Immature natural killer cell (primary cell): ENCODE measurements at regions not wholly inside any gene's neighbourhood (a gene's known extent, or its start where the extent isn't known, plus 50 kb on each side); places are given as distances from the start of the nearest gene placed in this dataset.
"Not testable (repeated sequence)": the region's sequence is repeated elsewhere in the genome, so short reads cannot be mapped to it uniquely, and the experiment has no call there.

Experiments used
- DNase-seq, 3 donors: peaks; one replicate each; pipeline ENCODE4 v3.0.0; 2022; ENCODE audit warnings: mixed read lengths in 1 of 3
- H3K27ac Mint-ChIP-seq, 6 donors: one replicate each; pipeline ENCODE4 v1.8.0; 2020; ENCODE audit warnings: mixed read lengths in 6 of 6, mild to moderate bottlenecking in 5 of 6, inconsistent platforms in 4 of 6, moderate library complexity in 3 of 6
- H3K27me3 Mint-ChIP-seq, 3 donors: one replicate each; pipeline ENCODE4 v1.8.0; 2020 to 2021; ENCODE audit warnings: low read depth in 3 of 3, mild to moderate bottlenecking in 3 of 3, mixed read lengths in 3 of 3, moderate library complexity in 3 of 3, inconsistent platforms in 1 of 3
- H3K36me3 Mint-ChIP-seq, 3 donors: one replicate each; pipeline ENCODE4 v1.8.0; 2020; ENCODE audit warnings: mixed read lengths in 3 of 3, inconsistent platforms in 2 of 3, mild to moderate bottlenecking in 2 of 3
- H3K4me1 Mint-ChIP-seq, 2 donors: one replicate each; pipeline ENCODE4 v1.8.0; 2020; ENCODE audit warnings: inconsistent platforms in 2 of 2, mild to moderate bottlenecking in 2 of 2, mixed read lengths in 2 of 2, moderate library complexity in 1 of 2
- H3K4me3 Mint-ChIP-seq, 5 donors: one replicate each; pipeline ENCODE4 v1.8.0; 2020; ENCODE audit warnings: mild to moderate bottlenecking in 5 of 5, mixed read lengths in 5 of 5, inconsistent platforms in 3 of 5, moderate library complexity in 3 of 5
- H3K9me3 Mint-ChIP-seq, 6 donors: one replicate each; pipeline ENCODE4 v1.8.0; 2020; ENCODE audit warnings: mild to moderate bottlenecking in 6 of 6, mixed read lengths in 6 of 6, inconsistent platforms in 4 of 6, moderate library complexity in 3 of 6

- not testable (repeated sequence) for H3K9me3 Mint-ChIP-seq, DNase-seq, H3K4me3 Mint-ChIP-seq, H3K27me3 Mint-ChIP-seq, H3K36me3 Mint-ChIP-seq, H3K4me1 Mint-ChIP-seq, H3K27ac Mint-ChIP-seq
These were observed 207.9 kb downstream of the RAB11FIP2 start for GRCh38 chr10:117838500-117839498.

DNA sequence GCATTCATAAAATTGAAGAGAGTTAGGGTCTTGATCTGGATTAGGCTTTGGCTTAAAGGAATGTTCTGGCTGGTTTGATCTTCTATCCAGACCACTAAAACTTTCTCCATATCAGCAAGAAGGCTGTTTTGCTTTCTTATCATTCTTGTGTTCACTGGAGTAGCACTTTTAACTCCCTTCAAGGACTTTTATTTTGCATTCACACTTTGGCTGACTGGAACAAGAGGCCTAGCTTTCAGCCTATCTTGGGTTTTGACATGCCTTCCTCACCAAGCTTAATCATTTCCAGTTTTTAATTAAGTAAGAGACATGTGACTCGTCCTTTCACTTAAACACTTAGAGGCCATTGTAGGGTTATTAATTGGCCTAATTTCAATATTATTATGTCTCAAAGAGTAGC, 190.3 kb downstream of the RAB11FIP2 start:
- not testable (repeated sequence) for H3K9me3 Mint-ChIP-seq, H3K4me1 Mint-ChIP-seq, DNase-seq, H3K36me3 Mint-ChIP-seq, H3K4me3 Mint-ChIP-seq, H3K27me3 Mint-ChIP-seq, H3K27ac Mint-ChIP-seq

- no peaks in the 10 kb centered on the region for H3K4me1 Mint-ChIP-seq
- no peak overlapping the region for H3K27ac Mint-ChIP-seq
- H3K4me3 Mint-ChIP-seq = no peak overlapping the region
- DNase-seq = no peak
- peaks cover 2 to 3% (median 2%) of the 10 kb centered on the region in 3 donors for H3K27me3 Mint-ChIP-seq
- peaks cover 0 to 2% (median 0%) of the 10 kb centered on the region in 6 donors for H3K9me3 Mint-ChIP-seq
- H3K36me3 Mint-ChIP-seq = no peaks in the 10 kb centered on the region
These were observed 186.6 kb downstream of the RAB11FIP2 start for GRCh38 chr10:117860135-117860534.

DNA sequence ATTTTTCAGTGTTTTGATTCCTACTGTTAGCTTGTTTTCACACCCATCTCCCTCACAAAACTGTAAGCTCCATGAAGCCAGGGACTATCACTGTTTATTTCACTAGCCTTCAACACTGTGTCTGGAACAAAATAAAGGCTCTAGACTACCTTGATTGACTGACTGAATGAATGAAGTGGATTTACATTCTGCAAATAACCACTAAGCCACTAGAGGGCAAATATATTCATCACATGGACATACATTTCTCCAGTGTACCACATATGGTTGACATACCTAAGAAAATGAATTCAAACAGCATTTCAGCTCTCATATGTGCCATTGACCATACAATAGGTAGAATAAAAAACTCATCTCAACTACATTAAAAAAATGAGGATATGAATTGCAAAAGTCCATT, 185.9 kb downstream of the RAB11FIP2 start:
- no peak for DNase-seq
- Mint-ChIP-seq H3K27ac (no peak overlapping the region), H3K4me1 (no peaks in the 10 kb centered on the region), H3K36me3 (no peaks in the 10 kb centered on the region), H3K27me3 (peaks cover 2 to 6% (median 2%) of the 10 kb centered on the region in 3 donors), H3K9me3 (peaks cover 0 to 2% (median 0%) of the 10 kb centered on the region in 6 donors), H3K4me3 (no peak overlapping the region)

GRCh38 chr10:117861329-117861728, 185.4 kb downstream of the RAB11FIP2 start:
- no peak overlapping the region for H3K27ac Mint-ChIP-seq
- peaks cover 0 to 2% (median 0%) of the 10 kb centered on the region in 6 donors for H3K9me3 Mint-ChIP-seq
- no peak for DNase-seq
- peaks cover 2 to 6% (median 2%) of the 10 kb centered on the region in 3 donors for H3K27me3 Mint-ChIP-seq
- no peaks in the 10 kb centered on the region for H3K36me3 Mint-ChIP-seq
- H3K4me3 Mint-ChIP-seq = no peak overlapping the region
- no peaks in the 10 kb centered on the region for H3K4me1 Mint-ChIP-seq

- no peak for DNase-seq
- Mint-ChIP-seq H3K9me3 (no peaks in the 10 kb centered on the region), H3K4me1 (no peaks in the 10 kb centered on the region), H3K36me3 (no peaks in the 10 kb centered on the region), H3K27ac (no peak overlapping the region), H3K4me3 (no peak overlapping the region), H3K27me3 (peaks cover 2 to 6% (median 2%) of the 10 kb centered on the region in 3 donors)
These were observed 183.0 kb downstream of the RAB11FIP2 start for GRCh38 chr10:117863771-117864170.

GRCh38 chr10:117865945-117866344, 180.8 kb downstream of the RAB11FIP2 start:
- peaks cover 2 to 4% (median 3%) of the 10 kb centered on the region in 3 donors for H3K27me3 Mint-ChIP-seq
- no peak overlapping the region for H3K4me3 Mint-ChIP-seq
- H3K4me1 Mint-ChIP-seq = no peaks in the 10 kb centered on the region
- no peaks in the 10 kb centered on the region for H3K36me3 Mint-ChIP-seq
- no peak overlapping the region for H3K27ac Mint-ChIP-seq
- no peaks in the 10 kb centered on the region for H3K9me3 Mint-ChIP-seq
- no peak for DNase-seq

GRCh38 chr10:117868151-117868550, 178.6 kb downstream of the RAB11FIP2 start:
- H3K4me1 Mint-ChIP-seq = no peaks in the 10 kb centered on the region
- H3K27ac Mint-ChIP-seq = no peak overlapping the region
- no peak overlapping the region for H3K4me3 Mint-ChIP-seq
- H3K36me3 Mint-ChIP-seq = no peaks in the 10 kb centered on the region
- no peak for DNase-seq
- no peaks in the 10 kb centered on the region for H3K9me3 Mint-ChIP-seq
- peaks cover 2 to 4% (median 3%) of the 10 kb centered on the region in 3 donors for H3K27me3 Mint-ChIP-seq

DNA sequence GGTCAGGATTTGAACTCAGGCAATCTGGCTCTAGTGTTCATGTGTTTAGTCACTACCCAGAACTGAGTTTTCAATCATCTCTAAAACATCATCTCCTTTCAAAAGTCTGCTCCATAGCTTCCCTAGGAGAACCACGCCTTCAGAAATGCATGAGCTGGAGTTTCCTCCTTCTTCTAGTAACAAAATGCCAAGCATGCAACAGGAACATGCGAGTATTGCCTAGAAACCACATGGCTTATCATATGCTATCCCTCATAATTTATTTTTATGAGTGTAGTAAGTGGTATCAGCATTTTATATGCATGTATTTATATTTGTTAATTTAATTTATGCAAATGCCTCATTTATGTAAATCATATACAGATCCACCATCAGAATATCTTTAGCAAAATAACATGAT, 170.9 kb downstream of the RAB11FIP2 start:
- no peaks in the 10 kb centered on the region for H3K36me3 Mint-ChIP-seq
- no peak overlapping the region for H3K4me3 Mint-ChIP-seq
- no peak for DNase-seq
- no peaks in the 10 kb centered on the region for H3K9me3 Mint-ChIP-seq
- no peaks in the 10 kb centered on the region for H3K4me1 Mint-ChIP-seq
- peaks cover 1 to 6% (median 1%) of the 10 kb centered on the region in 3 donors for H3K27me3 Mint-ChIP-seq
- H3K27ac Mint-ChIP-seq = no peak overlapping the region

DNA sequence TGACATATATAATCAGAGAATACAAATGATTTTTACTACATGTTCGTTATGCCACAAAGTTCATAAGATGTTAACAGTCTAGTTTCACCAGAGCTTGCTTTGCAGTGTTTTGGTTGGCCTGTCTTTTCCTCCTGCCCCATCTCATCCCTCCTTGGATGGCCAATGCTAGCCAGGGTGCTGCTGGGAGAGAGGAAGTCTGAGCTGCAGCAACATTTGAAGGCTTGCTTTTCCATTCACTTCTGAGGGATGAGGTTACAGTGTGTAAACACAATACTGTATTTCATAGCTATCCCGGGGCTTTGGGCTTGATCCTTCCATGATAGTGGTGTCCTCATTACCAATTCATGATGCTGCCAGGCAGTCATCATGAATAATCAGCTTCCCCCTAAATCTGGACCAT, 170.5 kb downstream of the RAB11FIP2 start:
- Mint-ChIP-seq H3K36me3 (no peaks in the 10 kb centered on the region), H3K9me3 (no peaks in the 10 kb centered on the region), H3K27ac (no peak overlapping the region), H3K4me3 (no peak overlapping the region), H3K27me3 (peaks cover 1 to 6% (median 1%) of the 10 kb centered on the region in 3 donors), H3K4me1 (no peaks in the 10 kb centered on the region)
- DNase-seq = no peak

DNA sequence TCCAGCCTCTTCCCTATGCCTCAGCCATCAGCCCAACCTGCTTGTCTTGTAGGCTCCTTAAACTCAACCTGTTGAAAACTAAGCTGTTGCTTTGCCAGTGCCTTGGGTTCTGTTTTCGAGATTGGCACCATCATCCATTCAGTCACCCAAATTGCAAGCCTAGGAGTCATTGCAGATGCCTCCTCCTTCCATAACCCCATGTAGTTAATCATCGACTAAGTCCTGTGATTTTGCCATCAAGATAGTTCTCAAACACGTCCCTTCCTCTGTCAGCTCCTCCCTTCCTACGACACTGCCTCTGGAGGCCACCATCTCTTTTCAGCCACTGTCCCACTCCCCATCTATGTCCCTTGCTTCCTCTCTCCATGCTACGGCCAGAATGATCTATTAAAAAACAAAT, 168.1 kb downstream of the RAB11FIP2 start:
- Mint-ChIP-seq H3K27me3 (peaks cover 1 to 10% (median 1%) of the 10 kb centered on the region in 3 donors), H3K4me1 (no peaks in the 10 kb centered on the region), H3K36me3 (no peaks in the 10 kb centered on the region), H3K4me3 (no peak overlapping the region), H3K9me3 (no peaks in the 10 kb centered on the region), H3K27ac (no peak overlapping the region)
- DNase-seq = no peak

DNA sequence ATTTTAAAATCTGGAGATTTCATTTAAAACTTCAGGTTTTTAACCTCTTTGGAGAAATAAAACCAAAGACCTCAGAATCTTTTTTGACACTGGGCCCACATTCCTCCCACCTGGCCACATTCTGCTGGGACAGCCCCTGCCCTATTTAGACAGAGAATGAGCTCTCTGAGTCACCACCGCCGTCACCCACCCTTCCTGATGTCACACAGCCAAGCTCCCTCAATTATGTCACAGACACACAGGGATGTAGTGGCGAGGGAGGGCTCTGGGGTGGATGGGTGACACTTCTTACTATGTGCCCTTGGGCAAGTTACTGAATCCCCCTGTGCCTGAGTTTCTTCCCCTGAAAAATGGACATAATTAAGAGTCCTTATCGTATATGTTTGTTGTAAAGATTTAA, 162.6 kb downstream of the RAB11FIP2 start:
- H3K27me3 Mint-ChIP-seq = peaks cover 1 to 6% (median 4%) of the 10 kb centered on the region in 3 donors
- no peaks in the 10 kb centered on the region for H3K4me1 Mint-ChIP-seq
- H3K36me3 Mint-ChIP-seq = no peaks in the 10 kb centered on the region
- no peak overlapping the region for H3K27ac Mint-ChIP-seq
- no peak overlapping the region for H3K4me3 Mint-ChIP-seq
- no peak for DNase-seq
- no peaks in the 10 kb centered on the region for H3K9me3 Mint-ChIP-seq

DNA sequence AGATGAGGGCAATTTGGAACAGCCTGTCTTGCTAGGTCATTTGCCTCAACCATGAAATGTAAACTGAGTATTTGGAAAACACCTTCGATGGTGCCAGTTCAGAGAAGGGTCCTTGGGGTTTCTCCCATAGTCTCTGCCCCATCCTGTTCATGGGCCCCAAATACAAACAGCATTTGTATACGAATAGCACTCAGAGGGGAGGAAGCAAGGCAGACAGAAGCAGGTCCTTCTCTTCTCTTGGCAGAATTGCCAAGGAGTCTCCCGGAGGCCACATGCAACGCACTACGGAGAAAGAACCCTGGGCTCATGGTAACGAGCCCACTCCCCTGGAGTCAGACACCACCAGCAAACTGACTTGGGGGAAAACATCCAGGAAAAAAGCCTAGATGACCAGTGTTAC, 162.1 kb downstream of the RAB11FIP2 start:
- H3K9me3 Mint-ChIP-seq = no peaks in the 10 kb centered on the region
- H3K36me3 Mint-ChIP-seq = no peaks in the 10 kb centered on the region
- H3K4me1 Mint-ChIP-seq = no peaks in the 10 kb centered on the region
- peaks cover 1 to 6% (median 4%) of the 10 kb centered on the region in 3 donors for H3K27me3 Mint-ChIP-seq
- no peak overlapping the region for H3K4me3 Mint-ChIP-seq
- H3K27ac Mint-ChIP-seq = no peak overlapping the region
- no peak for DNase-seq

- Mint-ChIP-seq H3K36me3 (no peaks in the 10 kb centered on the region), H3K4me1 (no peaks in the 10 kb centered on the region), H3K4me3 (no peak overlapping the region), H3K9me3 (no peaks in the 10 kb centered on the region), H3K27ac (no peak overlapping the region), H3K27me3 (peaks cover 1 to 4% (median 4%) of the 10 kb centered on the region in 3 donors)
- no peak for DNase-seq
These were observed 161.4 kb downstream of the RAB11FIP2 start for GRCh38 chr10:117885206-117885829.
